ENCODE measurements at regions not wholly inside any gene's neighbourhood (a gene's known extent, or its start where the extent isn't known, plus 50 kb on each side); places are given as distances from the start of the nearest gene placed in this dataset.

DNA sequence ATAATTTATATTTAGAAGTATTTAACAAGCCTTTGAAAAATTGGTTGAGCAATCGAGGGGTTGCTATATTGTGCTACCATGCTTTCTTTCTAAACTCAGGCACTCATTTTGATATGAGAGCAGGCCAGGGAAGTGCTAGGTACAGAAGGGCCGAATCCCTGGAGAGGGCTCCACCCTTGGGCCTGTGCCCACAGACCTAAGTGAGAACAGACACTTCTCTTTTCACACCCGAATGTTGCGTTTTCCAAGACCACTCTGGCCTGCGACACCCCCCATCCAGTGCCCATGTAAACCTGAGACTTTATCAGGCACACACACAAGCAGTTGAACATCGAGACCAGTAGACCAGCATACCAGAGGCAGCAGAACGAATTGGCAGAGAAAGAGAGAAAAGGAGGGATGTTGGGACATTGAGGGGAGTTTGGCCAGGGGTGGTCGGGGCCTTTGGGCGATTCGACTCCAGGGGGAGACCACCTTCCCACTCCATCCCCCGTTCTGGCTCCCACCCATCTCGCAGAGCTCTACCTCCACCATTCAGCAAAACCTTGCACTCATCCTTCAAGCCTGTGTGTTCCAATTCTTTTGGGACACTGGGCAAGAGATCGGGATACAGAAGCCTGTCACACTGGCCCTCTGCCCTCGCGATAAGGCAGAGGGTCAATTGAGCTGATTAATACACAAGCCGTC is 134.8 kb downstream of the FBXO4 start:
- TF ChIP-seq CBX3 (IDR thresholded peaks at IDR 0.05; ENCODE audit: low read depth) (no peak), CEBPB (IDR thresholded peaks at IDR 0.05; ENCODE audit: low read depth) (no peak), TCF7L2 (IDR thresholded peaks at IDR 0.05; ENCODE audit: borderline replicate concordance, extremely low read depth, insufficient read depth, insufficient read length) (no peak), EGR1 (IDR thresholded peaks at IDR 0.05; ENCODE audit: low read depth) (no peak), FOSL1 (IDR thresholded peaks at IDR 0.05; ENCODE audit: low read depth) (no peak), POLR2AphosphoS5 (IDR thresholded peaks at IDR 0.05; ENCODE audit: low read depth, low read length) (no peak)
- TF ChIP-seq, protein P1, sequence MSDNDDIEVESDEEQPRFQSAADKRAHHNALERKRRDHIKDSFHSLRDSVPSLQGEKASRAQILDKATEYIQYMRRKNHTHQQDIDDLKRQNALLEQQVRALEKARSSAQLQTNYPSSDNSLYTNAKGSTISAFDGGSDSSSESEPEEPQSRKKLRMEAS (IDR thresholded peaks at IDR 0.05): no peak
- TF ChIP-seq, protein P2, sequence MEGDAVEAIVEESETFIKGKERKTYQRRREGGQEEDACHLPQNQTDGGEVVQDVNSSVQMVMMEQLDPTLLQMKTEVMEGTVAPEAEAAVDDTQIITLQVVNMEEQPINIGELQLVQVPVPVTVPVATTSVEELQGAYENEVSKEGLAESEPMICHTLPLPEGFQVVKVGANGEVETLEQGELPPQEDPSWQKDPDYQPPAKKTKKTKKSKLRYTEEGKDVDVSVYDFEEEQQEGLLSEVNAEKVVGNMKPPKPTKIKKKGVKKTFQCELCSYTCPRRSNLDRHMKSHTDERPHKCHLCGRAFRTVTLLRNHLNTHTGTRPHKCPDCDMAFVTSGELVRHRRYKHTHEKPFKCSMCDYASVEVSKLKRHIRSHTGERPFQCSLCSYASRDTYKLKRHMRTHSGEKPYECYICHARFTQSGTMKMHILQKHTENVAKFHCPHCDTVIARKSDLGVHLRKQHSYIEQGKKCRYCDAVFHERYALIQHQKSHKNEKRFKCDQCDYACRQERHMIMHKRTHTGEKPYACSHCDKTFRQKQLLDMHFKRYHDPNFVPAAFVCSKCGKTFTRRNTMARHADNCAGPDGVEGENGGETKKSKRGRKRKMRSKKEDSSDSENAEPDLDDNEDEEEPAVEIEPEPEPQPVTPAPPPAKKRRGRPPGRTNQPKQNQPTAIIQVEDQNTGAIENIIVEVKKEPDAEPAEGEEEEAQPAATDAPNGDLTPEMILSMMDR (IDR thresholded peaks at IDR 0.05 in 2 of 3, conservative IDR thresholded peaks at IDR 0.05 in 1 of 3; ENCODE audit: borderline replicate concordance in 1 of 3, insufficient read depth in 1 of 3, low read depth in 2 of 3, low read length in 2 of 3): no peak
